Kidney glomerular epithelial cell (primary cell): ENCODE measurements at regions not wholly inside any gene's neighbourhood (a gene's known extent, or its start where the extent isn't known, plus 50 kb on each side); places are given as distances from the start of the nearest gene placed in this dataset.

Experiments used
- DNase-seq: peaks from one replicate; lab custom pipeline; 2025; lab: John Stamatoyannopoulos, UW

DNA sequence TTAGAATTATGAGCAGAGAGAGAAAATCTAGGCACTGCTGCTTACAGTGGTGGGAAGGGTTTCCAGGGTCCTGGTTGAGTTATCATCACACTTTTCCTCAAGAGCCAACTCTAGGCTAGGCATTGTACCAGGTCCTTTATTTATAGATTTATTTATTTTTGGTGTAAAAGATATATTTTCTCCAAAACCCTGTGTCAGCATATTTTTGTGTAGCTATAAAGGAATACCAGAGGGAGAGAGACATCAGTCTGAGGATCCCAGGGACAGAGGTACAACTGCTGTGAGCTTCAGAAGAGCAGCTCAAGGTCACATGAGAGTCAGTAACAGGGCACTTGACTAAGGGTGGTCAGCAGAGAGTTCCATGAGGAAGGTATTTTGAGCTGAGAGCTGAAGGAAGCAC is 159.7 kb downstream of the SLC35B3 start:
- DNase-seq, result no peak

DNA sequence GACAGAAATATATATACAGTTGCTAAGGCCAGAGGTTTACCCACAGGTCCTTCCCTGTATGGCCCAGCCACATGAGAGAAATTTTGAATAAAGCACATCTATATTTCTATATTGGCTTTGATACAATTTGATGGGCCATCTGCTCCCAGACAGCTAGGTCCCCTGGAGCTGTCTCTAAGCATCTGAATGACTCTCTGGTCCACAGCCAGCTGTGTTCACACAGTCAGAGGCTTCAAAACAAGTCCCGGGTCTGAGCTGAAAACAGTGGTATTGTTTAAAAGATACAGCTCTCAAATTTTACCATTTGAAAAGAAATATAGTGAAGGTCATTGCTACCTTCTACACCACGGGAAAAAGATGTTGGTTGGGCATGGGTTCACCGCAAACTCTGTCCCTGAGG is 161.1 kb downstream of the SLC35B3 start:
- DNase-seq, result no peak

DNA sequence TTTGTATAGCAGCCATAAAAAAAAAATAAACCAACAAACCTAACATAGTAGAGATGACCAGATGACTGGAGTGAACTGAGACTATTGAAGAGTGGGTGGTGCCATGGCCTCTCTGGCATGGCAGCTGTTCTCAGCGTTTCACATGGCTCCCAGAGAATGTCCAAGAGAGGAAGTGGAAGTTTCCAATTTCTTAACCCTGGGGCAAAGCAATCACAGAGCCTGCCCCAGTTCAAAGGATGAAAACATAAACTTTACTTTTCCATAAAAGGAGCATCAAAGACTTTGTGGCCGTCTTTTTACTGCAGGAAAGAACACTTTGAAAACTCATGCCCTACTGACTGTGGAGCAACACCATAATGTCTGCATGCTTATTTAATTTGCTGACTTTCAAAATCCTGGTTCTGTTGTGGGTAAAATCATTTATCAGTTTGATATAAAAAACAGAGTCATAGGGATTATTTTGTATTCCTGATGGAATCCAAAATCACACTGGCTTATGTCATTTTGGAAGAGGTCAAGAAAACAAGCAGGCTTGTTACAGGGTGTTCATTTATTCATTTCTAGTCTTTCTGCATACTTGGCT is 165.4 kb downstream of the SLC35B3 start:
- DNase-seq, result no peak

DNA sequence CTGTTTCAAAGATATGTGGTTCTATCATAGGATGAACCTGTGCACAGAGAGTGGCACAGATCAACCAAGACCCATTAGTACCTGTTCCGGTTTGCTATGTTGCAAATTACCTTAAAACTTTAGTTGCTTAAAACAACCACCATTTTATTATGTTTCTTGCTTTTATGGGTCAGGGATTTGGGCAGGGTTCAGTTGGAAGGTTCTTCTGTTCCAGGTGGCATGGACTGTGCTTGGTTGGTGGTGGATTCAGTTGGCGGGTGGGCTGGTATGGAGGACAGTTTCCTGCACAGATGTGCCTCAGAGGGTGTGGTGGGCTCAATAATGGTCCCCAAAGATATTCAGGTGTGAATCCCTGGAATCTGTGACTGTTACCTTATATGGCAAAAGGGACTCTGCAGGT is 166.3 kb downstream of the SLC35B3 start:
- DNase-seq, result no peak

DNA sequence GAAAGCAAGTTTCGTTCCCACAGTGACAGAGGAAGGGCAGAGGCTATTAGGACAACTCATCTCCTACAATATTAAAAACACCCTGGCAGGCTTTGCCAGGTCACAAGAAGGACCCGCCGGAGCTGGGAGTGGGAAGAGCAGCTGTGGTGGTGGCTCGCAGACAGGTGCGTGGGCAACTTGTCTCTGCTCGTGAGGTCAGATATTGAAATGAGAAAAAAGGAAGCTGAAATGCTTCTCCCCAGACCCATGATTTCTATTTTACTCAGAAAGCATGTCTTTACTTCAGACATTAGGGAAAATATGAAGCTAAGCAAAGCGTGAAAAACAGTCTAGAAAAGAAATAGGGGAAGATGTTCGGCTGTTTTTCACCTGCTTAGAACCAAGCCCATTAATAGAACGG is 166.3 kb upstream of the EEF1E1 start:
- no peak for DNase-seq

DNA sequence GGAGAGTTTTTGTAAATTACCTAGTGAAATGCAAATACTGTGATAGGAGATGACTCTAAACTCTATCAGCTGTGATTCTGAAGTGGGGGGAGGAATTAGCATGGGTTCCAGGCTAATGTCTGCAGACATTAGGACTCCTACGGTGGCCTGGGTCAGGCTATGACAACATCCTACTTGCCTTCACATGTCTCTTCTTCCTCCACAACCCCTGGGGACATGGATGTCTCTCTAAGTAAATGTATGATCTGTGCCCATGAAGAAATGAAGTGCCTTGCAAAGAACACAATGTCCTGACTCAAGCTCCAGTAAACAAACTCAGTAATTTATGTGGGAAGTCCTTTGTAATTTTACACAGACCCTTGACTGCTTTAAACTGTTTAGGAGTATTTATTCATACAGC is 165.8 kb upstream of the EEF1E1 start:
- DNase-seq, result no peak

DNA sequence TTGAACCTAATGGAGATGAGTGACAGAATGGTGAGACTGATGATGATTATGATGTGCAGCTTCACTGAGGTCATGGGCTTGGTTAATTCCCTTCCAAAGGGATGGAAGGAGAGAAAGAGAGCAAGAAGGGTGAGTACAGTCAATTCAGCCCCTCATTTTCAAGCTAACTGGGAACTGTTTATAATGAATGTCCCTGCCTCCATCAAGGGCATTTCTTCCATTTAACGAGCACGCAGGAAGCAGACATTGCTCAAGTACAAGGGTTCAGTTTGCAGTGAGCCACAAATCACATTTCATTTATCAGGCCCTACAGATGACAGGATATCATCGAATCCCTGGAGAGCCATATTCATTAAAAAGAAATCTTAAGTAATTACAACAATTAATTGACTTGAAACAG is 158.3 kb upstream of the EEF1E1 start:
- no peak for DNase-seq

DNA sequence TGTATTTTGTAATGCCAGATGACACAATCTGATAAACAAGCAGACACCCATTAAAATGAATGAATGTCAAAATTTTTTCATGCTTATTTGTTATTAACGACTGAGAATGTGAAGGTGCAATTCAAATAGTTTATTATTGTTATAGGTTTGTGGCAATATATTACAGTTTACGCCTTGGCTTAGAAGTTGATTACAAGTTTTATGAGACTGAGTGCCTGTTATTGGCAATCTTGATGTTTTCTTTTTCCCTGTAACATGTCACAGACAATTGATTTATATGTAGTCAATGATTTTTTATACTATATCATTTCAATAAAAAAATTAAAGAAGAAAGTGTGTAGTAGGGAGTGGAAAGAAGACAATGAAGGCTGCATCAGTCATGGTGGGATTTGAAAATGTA is 144.1 kb upstream of the EEF1E1 start:
- no peak for DNase-seq

DNA sequence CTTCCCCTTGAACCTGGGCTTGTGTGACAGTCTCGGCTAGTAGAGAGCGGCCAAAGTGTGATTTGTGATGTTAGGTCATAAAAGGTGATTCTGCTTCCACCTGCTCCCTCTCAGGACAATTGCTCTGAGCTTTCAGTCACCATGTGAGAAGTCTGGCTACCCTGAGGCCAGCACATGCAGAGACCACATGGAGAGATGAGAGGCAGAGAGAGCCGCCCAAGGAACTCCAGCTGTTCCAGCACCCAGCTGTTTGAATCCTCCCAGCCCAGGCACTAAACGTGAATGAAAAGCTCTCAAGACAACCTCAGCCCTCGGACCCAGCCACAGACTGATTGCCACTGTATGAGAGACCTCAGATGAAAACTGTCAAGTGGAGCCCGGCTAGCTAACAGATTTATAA is 143.4 kb upstream of the EEF1E1 start:
- DNase-seq, result no peak

DNA sequence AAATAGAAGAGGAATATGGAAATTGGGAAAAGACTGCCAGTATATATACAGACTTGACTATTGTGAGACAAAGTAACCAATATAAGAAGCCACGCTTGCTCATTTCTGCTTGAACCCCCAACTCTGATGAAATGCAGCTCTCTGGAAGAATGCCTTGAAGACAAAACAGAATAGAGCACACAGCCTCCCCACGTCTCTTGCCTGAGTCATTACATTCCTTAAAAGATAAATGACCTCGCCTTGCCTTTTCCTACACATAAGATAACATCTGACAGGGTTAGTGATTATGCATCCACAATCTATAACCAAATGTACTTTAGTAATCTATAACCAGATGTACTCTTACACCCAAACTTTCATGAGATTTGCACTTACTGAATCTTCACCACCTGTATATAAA is 141.1 kb upstream of the EEF1E1 start:
- peak; percentile 81 for DNase-seq

DNA sequence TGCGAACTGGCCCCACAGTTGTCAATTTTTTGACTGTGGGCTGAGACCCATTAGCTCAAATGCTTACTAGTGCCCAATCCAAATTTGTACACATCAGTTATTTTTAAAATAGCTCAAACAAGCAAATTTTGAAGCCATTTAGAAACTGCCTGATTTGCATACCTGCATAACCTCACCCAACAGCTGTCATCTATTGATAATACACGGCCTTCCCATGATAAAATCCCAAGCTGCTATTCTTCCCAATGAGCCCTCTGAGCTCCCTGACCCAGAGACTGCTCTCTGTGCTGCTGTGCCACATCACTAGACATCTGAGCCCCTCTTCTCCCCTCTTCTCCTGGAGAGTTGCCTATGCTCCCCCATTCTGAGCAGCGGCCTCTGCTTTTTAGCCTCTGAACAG is 140.5 kb upstream of the EEF1E1 start:
- no peak for DNase-seq

DNA sequence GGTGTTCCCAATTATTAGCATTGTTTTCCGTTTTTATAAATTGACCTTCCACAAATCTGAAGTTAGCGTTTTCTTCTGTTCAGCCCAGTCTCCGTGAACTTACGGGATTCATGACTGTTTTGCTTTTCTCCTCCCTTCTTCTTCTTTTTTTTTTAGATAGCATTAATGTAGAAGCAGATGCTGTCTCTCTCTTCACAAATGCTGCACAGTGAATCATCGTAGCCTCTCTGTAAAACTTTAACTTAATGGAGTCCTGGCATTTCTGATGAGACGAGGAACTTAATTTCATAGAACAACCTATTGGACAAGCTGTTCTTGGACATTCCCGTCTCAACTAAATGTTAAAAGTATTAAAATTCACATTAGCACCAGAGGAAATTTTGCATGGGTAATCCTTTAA is 138.0 kb upstream of the EEF1E1 start:
- peak; percentile 65 for DNase-seq

DNA sequence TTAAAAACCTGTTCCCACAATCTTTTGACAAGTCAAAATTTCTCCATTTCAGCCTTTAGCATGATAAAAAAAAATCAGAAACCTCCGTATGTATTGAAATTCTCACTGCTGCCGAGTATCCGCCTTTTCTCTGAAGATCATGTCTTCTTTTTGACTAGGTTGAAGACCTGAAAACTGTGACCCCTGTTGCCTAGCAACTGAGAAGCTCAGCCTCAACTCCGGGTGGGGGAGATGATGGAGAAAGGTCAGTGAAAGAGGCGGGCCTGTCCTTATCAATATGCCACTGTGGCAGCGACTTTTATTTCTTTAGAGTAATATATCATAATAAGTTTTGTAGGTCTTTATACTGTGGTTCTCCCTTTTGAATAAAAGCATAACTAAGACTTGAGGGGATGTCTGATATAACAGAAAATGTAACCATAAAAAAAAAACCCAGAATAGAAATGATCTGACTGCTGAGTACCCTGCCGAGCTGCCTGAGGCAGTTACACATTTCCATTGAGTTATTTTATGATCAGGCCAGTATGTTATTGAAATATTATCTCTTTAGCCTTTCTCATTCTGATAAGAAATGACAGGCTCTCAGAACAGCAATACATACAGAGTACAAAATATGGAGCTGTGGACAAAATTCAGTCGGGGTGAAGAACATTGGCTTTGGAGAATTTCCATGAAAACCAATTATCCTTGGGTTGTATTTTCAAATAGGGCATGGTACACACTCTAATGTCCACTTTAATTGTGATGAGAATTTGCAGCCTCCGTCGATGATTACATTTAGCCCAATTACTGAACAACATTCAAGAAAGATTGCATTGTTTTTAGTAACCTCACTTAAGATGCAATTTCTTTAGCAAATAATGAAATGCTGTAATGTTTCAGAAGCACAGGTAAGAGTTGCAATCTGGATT is 136.7 kb upstream of the EEF1E1 start:
- no peak for DNase-seq

DNA sequence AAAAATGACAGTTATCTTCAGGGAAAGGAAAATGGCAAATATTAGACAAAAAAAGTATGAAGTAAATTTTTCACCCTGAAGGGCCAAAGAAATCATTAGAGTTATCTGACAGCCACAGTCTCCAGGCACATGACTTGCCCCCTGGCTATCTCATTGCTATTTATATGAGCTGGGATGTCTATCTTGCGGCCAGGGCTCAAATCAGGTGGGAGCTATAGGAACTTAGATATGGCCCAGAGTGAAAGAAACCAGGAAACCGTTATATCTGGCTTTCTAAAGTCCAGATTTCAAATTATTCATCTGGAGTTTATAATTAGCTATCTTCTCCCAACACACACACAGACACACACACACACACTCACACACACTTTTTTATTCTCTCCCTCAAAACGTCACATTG is 135.3 kb upstream of the EEF1E1 start:
- DNase-seq, result no peak

DNA sequence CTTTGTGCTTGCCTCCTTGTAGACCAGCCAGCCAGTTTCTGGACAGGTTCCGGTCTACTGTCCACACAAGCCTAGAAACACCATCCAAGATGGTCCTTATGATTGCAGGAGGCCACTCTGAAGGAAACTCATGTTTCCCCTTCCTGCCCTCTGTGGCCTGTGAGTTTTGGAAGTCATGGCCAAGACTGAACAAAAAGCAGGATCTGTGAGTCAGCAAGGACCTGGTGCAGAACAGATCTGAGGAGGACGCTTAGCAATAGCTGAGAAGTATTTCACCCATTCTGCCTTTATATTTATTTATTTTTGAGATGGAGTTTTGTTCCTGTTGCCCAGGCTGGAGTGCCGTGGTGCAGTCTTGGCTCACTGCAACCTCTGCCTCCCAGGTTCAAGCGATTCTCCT is 134.6 kb upstream of the EEF1E1 start:
- DNase-seq, result peak; percentile 21

DNA sequence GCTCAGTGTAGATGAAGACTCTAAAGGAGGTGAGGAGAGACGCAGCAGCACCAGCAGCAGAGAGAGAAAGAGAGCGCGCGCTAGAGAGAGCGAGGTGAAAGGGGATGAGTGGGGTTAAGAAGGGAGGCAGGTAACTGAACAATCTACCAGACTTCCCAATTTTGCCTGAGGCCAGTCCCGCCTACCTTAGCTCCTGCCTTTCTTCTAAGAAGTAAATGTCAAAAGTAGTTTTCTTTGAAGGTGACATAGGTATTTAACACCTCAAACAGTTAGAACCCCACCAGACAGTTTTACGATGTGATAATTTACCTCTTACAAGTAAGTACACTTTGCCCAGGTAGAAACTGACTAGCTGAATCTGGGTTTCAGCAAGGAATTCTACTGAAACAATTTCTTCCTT is 132.0 kb upstream of the EEF1E1 start:
- no peak for DNase-seq

DNA sequence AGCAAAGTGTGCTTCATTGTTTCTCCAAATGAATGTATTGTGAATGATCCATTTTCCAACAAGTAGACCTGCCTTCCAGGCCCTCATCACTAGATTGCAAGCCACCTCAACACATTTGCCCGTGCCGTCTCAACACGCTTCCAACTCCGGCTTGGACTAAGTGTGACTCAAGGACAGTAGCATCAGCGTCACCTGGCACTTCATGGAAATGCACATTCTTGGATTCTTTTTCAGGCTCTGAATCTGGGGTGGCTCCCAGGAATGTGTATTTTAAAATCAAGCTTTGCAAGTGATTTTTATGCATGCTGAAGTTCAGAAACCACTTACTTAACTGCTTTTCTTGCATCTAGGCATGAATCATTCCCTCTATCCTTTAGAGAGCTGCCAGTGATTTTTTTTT is 129.6 kb upstream of the EEF1E1 start:
- DNase-seq, result no peak

DNA sequence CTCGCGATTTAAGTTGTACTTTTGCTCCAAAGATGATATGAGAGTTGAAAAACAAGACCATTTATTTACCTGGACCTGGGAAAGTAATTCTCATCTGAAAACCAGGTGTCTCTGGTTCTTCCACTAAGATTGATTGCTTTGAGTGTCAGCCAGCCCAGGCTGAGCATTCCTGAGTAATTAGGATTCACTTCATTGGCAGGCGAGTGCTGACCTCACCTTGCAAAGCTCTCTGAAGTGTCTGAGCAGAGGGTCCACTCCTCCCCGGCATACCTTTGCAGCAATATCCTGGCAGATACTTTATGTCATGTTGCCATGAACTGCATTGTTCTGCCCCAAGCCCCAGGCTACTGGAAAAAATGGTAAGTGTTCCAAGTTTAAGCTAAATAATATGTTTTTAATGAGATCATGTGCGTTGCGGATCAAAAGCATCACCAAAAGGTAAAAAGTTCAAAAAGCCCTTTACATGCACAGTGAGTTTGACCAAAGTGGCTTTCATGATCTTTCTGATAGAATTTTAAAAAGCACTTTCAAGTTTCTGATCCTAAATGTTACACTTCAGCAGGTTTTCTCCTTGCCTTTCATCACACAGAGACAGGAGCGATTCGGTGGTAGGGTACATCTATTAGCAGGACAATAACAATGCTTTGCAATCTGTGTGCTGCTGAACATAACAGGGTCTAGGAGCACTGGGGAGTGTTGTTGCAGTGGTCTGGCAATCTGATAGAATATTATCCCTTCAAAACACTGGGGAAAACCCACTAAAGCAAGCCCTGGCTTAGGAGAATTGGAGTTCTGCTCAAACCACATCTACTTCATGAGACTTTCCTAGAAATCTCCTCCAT is 127.8 kb upstream of the EEF1E1 start:
- peak; percentile 72 for DNase-seq

DNA sequence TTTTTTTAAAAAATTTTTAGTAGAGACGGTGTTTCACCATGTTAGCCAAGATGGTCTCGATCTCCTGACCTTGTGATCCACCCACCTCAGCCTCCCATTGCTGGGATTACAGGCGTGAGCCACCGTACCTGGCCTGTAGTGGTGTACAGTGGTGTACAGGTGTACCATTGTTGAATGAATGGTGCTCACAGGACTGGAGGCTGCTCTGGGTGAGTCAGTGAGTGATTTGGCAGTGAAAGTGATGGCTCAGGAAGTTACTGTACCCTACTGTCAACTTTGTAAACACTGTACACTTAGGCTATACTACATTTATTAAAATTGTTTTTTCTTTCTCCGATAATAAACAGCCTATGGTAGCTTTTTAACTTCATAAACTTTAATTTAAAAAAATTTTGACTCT is 122.8 kb upstream of the EEF1E1 start:
- no peak for DNase-seq

DNA sequence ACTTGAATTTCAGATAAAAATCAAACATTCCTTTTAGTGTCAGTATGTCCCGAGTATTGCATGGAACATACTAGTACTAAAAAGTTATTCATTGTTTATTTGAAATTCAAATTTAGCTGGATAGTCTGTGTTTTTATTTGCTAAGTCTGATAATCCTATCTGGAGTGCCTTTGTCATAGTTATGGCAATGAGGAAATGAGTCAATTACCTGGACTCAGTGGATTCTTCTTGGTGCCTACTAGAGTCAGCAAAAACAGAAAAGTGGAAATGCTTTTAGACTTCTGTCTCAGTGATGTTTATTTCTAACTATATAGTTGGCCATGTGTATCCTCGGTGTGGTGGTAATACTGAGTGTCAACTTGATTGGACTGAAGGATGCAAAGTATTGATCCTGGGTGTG is 121.3 kb upstream of the EEF1E1 start:
- no peak for DNase-seq

DNA sequence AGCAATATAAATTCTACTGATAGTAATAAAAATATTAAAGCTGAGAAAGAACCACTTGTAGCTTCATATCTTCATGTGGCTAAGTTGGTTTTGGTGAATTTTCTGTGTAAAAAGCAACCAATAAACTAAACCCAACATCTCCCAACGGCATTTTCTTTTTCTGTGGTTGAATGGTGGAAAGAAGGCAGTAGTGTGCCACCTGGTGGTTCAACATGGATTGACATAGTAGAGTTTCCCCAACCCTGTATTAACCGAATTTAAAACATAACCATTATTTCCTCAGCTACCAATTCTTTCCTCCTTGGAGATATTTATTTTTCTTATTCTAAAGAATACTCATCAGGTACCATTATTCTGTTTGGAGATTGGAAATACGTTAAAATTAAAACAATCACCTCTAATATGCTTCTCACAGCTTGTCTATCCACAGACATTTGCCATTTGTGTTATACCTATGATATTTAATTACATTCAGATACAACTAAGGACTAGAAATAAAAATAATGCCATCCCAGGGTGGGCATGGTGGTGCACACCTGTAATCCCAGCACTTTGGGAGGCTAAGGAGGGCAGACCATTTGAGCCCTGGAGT is 117.1 kb upstream of the EEF1E1 start:
- DNase-seq, result peak; percentile 74

DNA sequence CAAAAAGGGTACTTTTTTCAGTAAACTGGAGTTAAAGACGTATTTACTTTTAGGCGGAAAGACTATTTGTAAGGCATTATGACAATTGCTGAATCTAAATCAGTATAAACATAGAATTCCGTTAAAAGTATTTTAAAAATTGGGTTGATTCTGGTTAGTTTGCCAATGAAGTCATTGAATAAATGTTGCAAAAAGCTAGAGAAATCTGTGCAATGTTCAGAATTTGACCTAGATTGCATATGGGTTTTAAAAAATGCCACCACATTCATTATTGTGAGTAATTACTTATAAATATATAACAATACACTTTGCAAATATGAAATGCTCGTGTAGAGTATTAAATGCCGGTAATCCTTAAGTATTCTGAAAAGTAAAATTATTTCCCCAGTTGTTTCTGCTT is 116.5 kb upstream of the EEF1E1 start:
- no peak for DNase-seq

DNA sequence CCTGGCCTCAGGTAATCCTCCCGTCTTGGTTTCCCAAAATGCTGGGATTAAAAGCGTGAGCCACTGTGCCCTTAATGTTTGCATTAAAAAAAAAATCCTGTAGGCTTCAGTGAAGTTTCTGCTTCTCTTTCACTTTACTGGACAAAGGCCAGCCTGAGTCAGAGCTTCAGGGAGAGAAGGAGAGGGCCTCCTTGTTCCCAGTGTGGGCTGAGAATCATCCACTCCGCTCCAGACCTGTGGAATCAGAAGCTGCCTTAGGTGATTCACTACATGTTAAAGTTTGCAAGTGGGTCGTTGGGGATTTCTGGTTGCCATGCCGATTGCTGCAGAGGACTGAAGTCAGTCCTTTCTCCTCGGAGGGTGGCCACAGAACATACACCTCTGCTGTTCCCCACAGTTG is 113.3 kb upstream of the EEF1E1 start:
- peak; percentile 68 for DNase-seq
